DND-41 (cell line): ENCODE measurements at regions not wholly inside any gene's neighbourhood (a gene's known extent, or its start where the extent isn't known, plus 50 kb on each side); places are given as distances from the start of the nearest gene placed in this dataset.

ENCODE experiments used
- ATAC-seq: fragments of 200-7000 bp; cut with Tn5 transposase; 3 replicates; pipeline ENCODE4 v1.9.1; 2021; ENCODE audit warnings: low read depth; ENCODE audit not compliant: insufficient read depth
- DNase-seq: peaks from one replicate; pipeline ENCODE4 v3.0.0-alpha.2; 2020
- H2AFZ ChIP-seq: 2 replicates; pipeline ENCODE4 v1.6.0; 2012; ENCODE audit warnings: low read depth, low read length
- H3K27ac ChIP-seq: 2 replicates; pipeline ENCODE4 v1.5.1; 2012; ENCODE audit warnings: low read length, inconsistent platforms
- H3K27me3 ChIP-seq: fragments of 200-600 bp; sonication (generic); 2 replicates; pipeline ENCODE4 v1.6.0; 2012; ENCODE audit warnings: low read length, mild to moderate bottlenecking, inconsistent platforms; ENCODE audit not compliant: insufficient read depth, poor library complexity
- H3K36me3 ChIP-seq: 2 replicates; pipeline ENCODE4 v1.5.1; 2012; ENCODE audit warnings: low read length, inconsistent platforms; ENCODE audit not compliant: insufficient read depth
- H3K4me1 ChIP-seq: 2 replicates; pipeline ENCODE4 v1.5.1; 2012; ENCODE audit warnings: mild to moderate bottlenecking, low read length; ENCODE audit not compliant: insufficient read depth
- H3K4me2 ChIP-seq: 2 replicates; pipeline ENCODE4 v1.6.0; 2012; ENCODE audit warnings: mild to moderate bottlenecking, moderate library complexity, low read length, inconsistent platforms; ENCODE audit not compliant: insufficient read depth
- H3K4me3 ChIP-seq, 2 experiments: fragments of 200-600 bp in 1 of 2; shearing (Covaris generic) in 1 of 2; 2 replicates each; pipeline ENCODE4 v1.5.1; 2012 to 2016; ENCODE audit warnings: inconsistent platforms in 2 of 2, low read length in 2 of 2, mild to moderate bottlenecking in 2 of 2, low read depth in 1 of 2, moderate library complexity in 1 of 2
- H3K79me2 ChIP-seq: 2 replicates; pipeline ENCODE4 v1.6.0; 2012; ENCODE audit warnings: low read length, inconsistent platforms; ENCODE audit not compliant: insufficient read depth
- H3K9ac ChIP-seq: 2 replicates; pipeline ENCODE4 v1.6.0; 2012; ENCODE audit warnings: low read depth, mild to moderate bottlenecking, inconsistent platforms, low read length, moderate library complexity
- H3K9me3 ChIP-seq: 2 replicates; pipeline ENCODE4 v1.5.1; 2012; ENCODE audit warnings: low read length, moderate library complexity, mild to moderate bottlenecking, inconsistent platforms; ENCODE audit not compliant: insufficient read depth, severe bottlenecking
- H4K20me1 ChIP-seq: 2 replicates; pipeline ENCODE4 v1.6.0; 2012; ENCODE audit warnings: low read length; ENCODE audit not compliant: insufficient read depth
- EZH2 ChIP-seq: IDR thresholded peaks from 3 replicates; pipeline ENCODE4 v1.6.1; 2012; ENCODE audit warnings: borderline replicate concordance, low read depth, mild to moderate bottlenecking, moderate library complexity, low read length, inconsistent platforms; ENCODE audit not compliant: severe bottlenecking
- TF ChIP-seq, protein P1 (sequence below): IDR thresholded peaks from 2 replicates; pipeline ENCODE4 v1.5.1; 2012; ENCODE audit warnings: borderline replicate concordance, low read length, moderate library complexity, mild to moderate bottlenecking; ENCODE audit not compliant: poor library complexity, severe bottlenecking; ENCODE audit errors: extremely low read depth

DNA sequence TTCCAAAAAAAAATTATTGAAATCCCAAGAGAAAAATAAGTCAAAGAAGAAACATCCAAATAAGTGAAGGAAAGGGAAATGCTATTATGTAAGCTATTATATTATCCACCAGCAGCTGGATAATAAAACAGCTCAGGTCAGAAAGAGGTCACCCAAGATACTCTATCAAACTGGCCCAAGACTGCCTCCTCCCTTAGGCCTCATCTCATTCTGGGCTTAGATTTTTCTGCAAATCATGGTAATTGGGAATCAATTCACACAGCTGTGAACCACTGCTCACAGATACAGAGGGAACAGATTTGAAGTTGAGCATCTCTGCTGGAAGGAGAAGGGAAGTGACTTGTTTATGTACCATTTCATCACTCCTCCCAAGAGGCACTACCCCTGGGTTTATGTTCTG, 294.6 kb upstream of the DPPA4 start:
- Histone ChIP-seq H3K27me3 (no peaks in the 10 kb centered on the region), H3K4me3 (no peak overlapping the region), H3K9ac (no peak overlapping the region), H4K20me1 (no peaks in the 10 kb centered on the region), H3K79me2 (no peaks in the 10 kb centered on the region), H3K4me1 (no peaks in the 10 kb centered on the region), H2AFZ (no peak overlapping the region), H3K36me3 (no peaks in the 10 kb centered on the region), H3K27ac (no peak overlapping the region), H3K9me3 (no peaks in the 10 kb centered on the region), H3K4me2 (no peak overlapping the region)
- ATAC-seq (no peak), DNase-seq (no peak)
- TF ChIP-seq, protein P1, sequence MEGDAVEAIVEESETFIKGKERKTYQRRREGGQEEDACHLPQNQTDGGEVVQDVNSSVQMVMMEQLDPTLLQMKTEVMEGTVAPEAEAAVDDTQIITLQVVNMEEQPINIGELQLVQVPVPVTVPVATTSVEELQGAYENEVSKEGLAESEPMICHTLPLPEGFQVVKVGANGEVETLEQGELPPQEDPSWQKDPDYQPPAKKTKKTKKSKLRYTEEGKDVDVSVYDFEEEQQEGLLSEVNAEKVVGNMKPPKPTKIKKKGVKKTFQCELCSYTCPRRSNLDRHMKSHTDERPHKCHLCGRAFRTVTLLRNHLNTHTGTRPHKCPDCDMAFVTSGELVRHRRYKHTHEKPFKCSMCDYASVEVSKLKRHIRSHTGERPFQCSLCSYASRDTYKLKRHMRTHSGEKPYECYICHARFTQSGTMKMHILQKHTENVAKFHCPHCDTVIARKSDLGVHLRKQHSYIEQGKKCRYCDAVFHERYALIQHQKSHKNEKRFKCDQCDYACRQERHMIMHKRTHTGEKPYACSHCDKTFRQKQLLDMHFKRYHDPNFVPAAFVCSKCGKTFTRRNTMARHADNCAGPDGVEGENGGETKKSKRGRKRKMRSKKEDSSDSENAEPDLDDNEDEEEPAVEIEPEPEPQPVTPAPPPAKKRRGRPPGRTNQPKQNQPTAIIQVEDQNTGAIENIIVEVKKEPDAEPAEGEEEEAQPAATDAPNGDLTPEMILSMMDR = no peak
- TF ChIP-seq EZH2 = no peak

DNA sequence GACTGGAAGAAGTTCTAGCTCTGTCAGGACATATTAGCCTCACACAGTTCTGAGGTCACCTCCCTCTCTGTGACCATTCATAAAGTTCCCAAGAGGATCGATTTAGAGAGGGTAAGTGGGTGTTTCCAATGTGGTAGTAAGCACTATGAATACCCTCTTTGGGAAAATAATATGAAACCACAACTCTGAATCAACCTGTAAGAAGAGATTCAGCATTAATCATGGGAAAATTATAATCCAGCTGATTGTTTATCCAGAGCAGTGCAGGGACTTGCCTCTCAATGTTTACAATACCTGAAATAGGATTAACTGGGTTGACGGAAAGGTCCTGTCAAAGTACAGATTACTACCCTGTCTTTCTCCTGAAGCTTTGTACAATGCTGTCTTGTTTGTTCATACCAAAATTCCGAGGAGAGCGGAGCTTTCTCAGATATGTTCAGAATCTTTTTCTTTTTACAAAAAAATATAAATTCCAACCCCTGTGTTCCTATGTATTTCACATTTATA, 302.9 kb upstream of the DPPA4 start:
- H3K9ac ChIP-seq = no peak overlapping the region
- no peak for DNase-seq
- no peak overlapping the region for H3K27ac ChIP-seq
- no peaks in the 10 kb centered on the region for H3K27me3 ChIP-seq
- no peaks in the 10 kb centered on the region for H3K79me2 ChIP-seq
- no peak for TF ChIP-seq EZH2
- no peaks in the 10 kb centered on the region for H3K36me3 ChIP-seq
- no peak for ATAC-seq
- no peaks in the 10 kb centered on the region for H3K4me1 ChIP-seq
- no peak overlapping the region for H3K4me3 ChIP-seq
- H4K20me1 ChIP-seq = no peaks in the 10 kb centered on the region
- H2AFZ ChIP-seq = no peak overlapping the region
- H3K9me3 ChIP-seq = no peaks in the 10 kb centered on the region
- no peak overlapping the region for H3K4me2 ChIP-seq

DNA sequence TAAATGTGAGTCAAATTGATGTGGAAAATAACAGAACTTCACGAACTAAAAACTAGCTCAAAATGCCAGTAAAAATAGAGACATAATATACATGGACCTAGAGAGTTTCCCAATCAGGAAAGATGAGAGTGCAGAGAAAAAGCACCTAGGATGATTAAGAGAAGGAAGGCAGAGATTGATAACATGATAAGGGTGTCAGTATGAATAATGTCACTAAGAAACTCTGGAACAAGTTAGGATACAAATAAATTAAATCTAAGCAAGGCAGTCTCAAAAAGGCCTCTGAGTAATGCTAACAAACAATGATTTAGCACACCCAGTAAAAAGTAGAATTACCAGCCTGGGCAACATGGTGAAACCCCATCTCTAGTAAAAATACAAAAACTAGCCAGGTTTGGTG, 304.7 kb upstream of the DPPA4 start:
- Histone ChIP-seq H3K9me3 (no peaks in the 10 kb centered on the region), H4K20me1 (no peaks in the 10 kb centered on the region), H3K79me2 (no peaks in the 10 kb centered on the region), H3K4me2 (no peak overlapping the region), H3K27me3 (no peaks in the 10 kb centered on the region), H2AFZ (no peak overlapping the region), H3K27ac (no peak overlapping the region), H3K9ac (no peak overlapping the region), H3K4me3 (no peak overlapping the region), H3K4me1 (no peaks in the 10 kb centered on the region), H3K36me3 (no peaks in the 10 kb centered on the region)
- ATAC-seq (no peak), DNase-seq (no peak)
- no peak for TF ChIP-seq EZH2
- TF ChIP-seq, protein P1 = no peak

DNA sequence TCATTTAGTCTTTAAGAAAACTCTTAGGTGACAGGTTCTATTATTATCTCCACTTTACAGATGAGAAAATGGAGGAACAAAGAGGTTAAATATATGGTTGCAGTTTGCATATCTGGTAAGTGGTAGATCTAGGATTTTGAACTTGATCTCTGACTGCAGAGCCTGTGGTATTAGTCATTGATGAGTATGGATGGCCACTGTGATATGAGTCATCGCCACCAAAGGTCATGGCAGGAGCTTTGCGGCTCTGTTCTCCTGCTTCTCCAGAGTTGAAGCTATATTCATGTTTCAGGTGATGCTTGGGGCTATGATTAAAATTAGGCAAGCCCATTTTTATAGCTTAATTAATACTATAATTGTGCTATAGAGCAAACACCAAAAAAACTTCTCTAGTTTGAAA, 306.2 kb upstream of the DPPA4 start:
- H3K36me3 ChIP-seq = no peaks in the 10 kb centered on the region
- H3K4me3 ChIP-seq = no peak overlapping the region
- DNase-seq (no peak), ATAC-seq (no peak)
- H3K9me3 ChIP-seq = no peaks in the 10 kb centered on the region
- no peaks in the 10 kb centered on the region for H3K79me2 ChIP-seq
- TF ChIP-seq, protein P1 = no peak
- no peak for TF ChIP-seq EZH2
- H3K27ac ChIP-seq = no peak overlapping the region
- H3K27me3 ChIP-seq = no peaks in the 10 kb centered on the region
- no peak overlapping the region for H3K9ac ChIP-seq
- H2AFZ ChIP-seq = no peak overlapping the region
- H4K20me1 ChIP-seq = no peaks in the 10 kb centered on the region
- no peak overlapping the region for H3K4me2 ChIP-seq
- H3K4me1 ChIP-seq = no peaks in the 10 kb centered on the region
